Progenitor cell of endocrine pancreas (in vitro differentiated cells): ENCODE measurements at regions not wholly inside any gene's neighbourhood (a gene's known extent, or its start where the extent isn't known, plus 50 kb on each side); places are given as distances from the start of the nearest gene placed in this dataset.

ENCODE experiments used
- DNase-seq: peaks from one replicate; pipeline ENCODE4 v3.0.0; 2021; ENCODE audit warnings: low spot score; ENCODE audit not compliant: unreplicated experiment
- H3K27ac Mint-ChIP-seq: 2 replicates; pipeline ENCODE4 v1.8.0; 2021; ENCODE audit warnings: mild to moderate bottlenecking, moderate library complexity, mixed read lengths
- H3K27me3 Mint-ChIP-seq: 2 replicates; pipeline ENCODE4 v1.8.0; 2021; ENCODE audit warnings: mixed read lengths
- H3K36me3 Mint-ChIP-seq: 2 replicates; pipeline ENCODE4 v1.8.0; 2022; ENCODE audit warnings: mixed read lengths; ENCODE audit not compliant: insufficient read depth
- H3K4me1 Mint-ChIP-seq: 2 replicates; pipeline ENCODE4 v1.8.0; 2021; ENCODE audit warnings: low read depth, mixed read lengths
- H3K4me3 Mint-ChIP-seq: 2 replicates; pipeline ENCODE4 v1.8.0; 2021; ENCODE audit warnings: low read depth, mild to moderate bottlenecking, moderate library complexity, mixed read lengths
- H3K9me3 Mint-ChIP-seq: 2 replicates; pipeline ENCODE4 v1.8.0; 2021; ENCODE audit warnings: low read depth, mixed read lengths
- TF ChIP-seq, protein P1 (sequence below): fragments of 200-600 bp; sonication (generic); IDR thresholded peaks from one replicate; pipeline ENCODE4 v1.5.0; 2021; ENCODE audit warnings: antibody characterized with exemption, mild to moderate bottlenecking; ENCODE audit not compliant: unreplicated experiment

DNA sequence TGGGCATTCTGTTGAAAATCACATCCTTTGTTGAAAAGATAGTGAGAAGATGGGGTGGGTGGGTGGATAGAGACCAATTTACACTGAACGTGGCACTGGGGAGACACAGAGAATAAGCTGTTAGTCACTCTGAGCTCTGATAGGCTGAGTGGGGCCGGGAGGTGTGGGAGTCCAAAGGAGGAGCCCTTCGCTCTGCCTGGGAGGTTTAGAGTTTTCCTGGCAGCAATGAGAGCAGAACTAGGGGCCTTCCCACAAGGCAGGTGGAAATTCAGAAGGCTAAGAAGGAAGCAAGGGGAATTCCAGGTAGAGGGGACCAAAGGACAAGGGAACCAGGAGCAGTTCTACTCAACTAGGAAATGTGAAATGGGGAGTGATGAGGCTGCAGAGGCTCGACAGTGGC, 272.7 kb downstream of the RPLP1 start:
- Mint-ChIP-seq H3K27ac (no peak overlapping the region), H3K4me1 (no peaks in the 10 kb centered on the region), H3K4me3 (no peak overlapping the region), H3K36me3 (no peaks in the 10 kb centered on the region), H3K9me3 (no peaks in the 10 kb centered on the region), H3K27me3 (peaks cover 80% of the 10 kb centered on the region)
- TF ChIP-seq, protein P1, sequence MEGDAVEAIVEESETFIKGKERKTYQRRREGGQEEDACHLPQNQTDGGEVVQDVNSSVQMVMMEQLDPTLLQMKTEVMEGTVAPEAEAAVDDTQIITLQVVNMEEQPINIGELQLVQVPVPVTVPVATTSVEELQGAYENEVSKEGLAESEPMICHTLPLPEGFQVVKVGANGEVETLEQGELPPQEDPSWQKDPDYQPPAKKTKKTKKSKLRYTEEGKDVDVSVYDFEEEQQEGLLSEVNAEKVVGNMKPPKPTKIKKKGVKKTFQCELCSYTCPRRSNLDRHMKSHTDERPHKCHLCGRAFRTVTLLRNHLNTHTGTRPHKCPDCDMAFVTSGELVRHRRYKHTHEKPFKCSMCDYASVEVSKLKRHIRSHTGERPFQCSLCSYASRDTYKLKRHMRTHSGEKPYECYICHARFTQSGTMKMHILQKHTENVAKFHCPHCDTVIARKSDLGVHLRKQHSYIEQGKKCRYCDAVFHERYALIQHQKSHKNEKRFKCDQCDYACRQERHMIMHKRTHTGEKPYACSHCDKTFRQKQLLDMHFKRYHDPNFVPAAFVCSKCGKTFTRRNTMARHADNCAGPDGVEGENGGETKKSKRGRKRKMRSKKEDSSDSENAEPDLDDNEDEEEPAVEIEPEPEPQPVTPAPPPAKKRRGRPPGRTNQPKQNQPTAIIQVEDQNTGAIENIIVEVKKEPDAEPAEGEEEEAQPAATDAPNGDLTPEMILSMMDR: no peak
- no peak for DNase-seq

DNA sequence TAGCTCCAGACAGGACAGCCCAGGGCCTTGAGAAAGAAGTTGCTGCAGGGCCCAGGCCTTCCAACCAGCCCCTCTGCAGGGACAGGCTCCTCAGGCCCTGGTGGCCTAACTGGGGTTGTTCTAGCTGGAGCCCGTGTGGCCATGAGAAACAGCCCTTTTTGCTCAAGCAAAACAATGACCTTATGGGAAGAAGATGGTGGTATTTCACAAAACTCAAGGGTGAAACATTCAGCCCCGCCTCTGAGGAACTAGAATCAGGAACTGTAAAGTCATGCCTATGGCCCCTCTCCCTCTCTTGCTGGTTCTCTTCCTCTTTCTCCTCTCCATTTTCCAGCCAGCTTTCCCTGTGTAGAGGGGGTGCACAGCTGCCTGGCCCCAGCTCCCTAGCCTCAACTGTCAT, 273.3 kb downstream of the RPLP1 start:
- Mint-ChIP-seq H3K27me3 (peaks cover 78% of the 10 kb centered on the region), H3K4me3 (no peak overlapping the region), H3K27ac (no peak overlapping the region), H3K4me1 (no peaks in the 10 kb centered on the region), H3K36me3 (no peaks in the 10 kb centered on the region), H3K9me3 (no peaks in the 10 kb centered on the region)
- TF ChIP-seq, protein P1: no peak
- no peak for DNase-seq

DNA sequence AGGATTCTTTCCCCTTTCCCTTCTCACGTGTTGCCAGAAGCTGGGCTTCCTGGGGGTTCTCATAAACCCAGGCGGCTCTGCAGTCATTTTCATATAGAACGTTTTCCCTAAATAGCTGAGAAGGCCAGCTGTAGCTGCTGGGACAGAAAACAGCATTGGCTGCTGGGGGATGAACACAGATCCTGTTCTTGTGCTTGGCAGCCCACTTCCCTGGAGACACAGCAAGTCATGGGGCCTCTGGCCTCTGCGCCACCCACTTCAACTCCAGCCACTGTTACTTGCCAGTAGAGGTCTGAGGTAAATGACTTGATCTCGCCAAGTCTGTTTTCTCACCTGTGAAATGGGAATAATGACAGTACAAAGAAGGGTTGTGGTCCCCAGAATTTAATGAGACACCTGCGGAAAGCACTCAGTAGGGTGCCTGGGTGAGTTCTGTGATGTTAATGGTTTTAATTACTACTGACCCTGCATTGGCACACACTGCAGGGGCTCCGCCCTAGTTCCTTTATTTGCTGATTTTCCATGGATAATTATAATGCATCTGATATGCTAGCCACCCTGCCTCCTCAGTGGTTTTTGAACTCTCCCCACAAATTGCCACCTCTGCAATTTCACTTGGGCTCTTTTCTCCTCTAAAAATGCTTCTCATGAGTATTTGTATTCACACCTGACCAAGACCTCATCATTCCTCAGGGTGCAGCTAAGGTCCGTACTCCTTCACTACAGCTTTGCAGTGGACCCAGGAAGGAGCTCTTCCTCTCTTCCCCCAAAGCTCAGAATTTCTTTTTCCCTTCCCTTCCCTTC, 274.7 kb downstream of the RPLP1 start:
- Mint-ChIP-seq H3K9me3 (no peaks in the 10 kb centered on the region), H3K4me3 (no peak overlapping the region), H3K27me3 (peaks cover 74% of the 10 kb centered on the region), H3K4me1 (no peaks in the 10 kb centered on the region), H3K36me3 (no peaks in the 10 kb centered on the region), H3K27ac (no peak overlapping the region)
- no peak for DNase-seq
- TF ChIP-seq, protein P1: no peak

DNA sequence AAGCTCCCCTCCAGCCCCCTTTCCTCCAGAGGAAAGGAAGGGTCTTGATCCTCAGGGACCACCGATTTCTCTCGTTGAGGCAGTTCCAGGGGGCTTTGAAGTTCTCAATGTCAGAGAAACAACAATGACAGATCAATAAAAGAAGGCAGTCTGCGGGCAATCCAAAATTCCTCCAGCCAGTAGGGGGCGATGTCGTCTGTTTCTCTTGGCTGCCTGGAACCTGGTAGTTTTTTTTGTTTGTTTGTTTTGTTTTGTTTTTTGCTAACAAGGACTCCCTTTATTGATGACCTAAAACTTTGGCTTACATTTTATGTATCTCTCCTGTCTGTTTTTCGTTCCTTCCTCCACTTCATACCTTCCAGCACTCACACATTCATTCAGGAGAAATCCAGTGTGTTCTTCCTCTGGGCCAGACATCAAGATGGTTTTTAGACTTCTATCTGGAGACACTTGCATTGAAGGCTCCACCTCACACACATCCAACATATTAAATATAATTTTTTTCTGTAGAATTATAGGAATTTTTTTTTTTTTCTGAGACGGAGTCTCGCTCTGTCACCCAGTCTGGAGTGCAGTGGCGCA, 276.6 kb downstream of the RPLP1 start:
- H3K4me3 Mint-ChIP-seq: no peak overlapping the region
- DNase-seq: no peak
- H3K9me3 Mint-ChIP-seq: no peaks in the 10 kb centered on the region
- TF ChIP-seq, protein P1: peak; percentile 64
- H3K27me3 Mint-ChIP-seq: peaks cover 72% of the 10 kb centered on the region
- H3K36me3 Mint-ChIP-seq: no peaks in the 10 kb centered on the region
- H3K4me1 Mint-ChIP-seq: no peaks in the 10 kb centered on the region
- H3K27ac Mint-ChIP-seq: no peak overlapping the region

DNA sequence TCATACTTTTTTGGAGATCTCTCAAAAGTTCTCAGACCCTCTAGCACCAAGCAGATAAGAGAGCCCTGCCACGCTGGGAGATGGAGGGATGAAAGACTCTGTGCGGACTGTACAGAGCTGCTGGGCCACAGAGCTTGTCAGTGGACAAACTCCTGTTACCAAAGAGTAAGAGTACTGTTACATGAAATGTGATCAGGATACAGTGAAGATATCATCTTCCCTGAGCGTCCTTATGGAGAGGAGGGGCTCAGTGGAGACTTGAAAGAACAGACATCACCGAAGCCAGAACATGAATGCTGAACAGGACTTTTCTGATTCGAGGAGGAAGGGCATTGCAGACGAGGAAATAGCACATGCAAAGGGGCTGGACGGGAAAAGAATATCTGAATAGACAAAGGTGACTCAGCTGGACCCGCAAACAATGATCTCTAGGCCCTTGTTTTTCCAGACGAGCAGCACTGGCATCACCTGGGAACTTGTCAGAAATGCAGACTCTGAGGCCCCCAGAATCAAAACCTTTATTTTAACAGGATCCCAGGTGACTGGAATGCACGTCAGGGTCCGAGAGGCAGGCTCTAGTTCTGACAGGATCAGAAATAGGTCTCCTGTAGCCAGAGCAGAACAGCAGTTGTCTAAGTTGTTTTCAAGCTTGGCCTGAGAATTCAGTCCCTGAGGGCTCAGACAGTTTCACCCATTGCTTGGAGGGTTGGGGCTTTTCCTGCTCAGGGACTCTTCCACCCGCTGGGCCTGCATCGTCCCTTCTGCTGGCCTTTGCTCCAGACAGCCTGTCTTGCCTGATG, 277.9 kb downstream of the RPLP1 start:
- H3K27me3 Mint-ChIP-seq: peaks cover 67% of the 10 kb centered on the region
- no peaks in the 10 kb centered on the region for H3K36me3 Mint-ChIP-seq
- TF ChIP-seq, protein P1: no peak
- no peak overlapping the region for H3K4me3 Mint-ChIP-seq
- DNase-seq: no peak
- H3K4me1 Mint-ChIP-seq: peaks cover 8% of the 10 kb centered on the region
- H3K9me3 Mint-ChIP-seq: no peaks in the 10 kb centered on the region
- no peak overlapping the region for H3K27ac Mint-ChIP-seq
